HEK293 (cell line): ENCODE measurements at regions not wholly inside any gene's neighbourhood (a gene's known extent, or its start where the extent isn't known, plus 50 kb on each side); places are given as distances from the start of the nearest gene placed in this dataset.

ENCODE experiments used
- CTCF ChIA-PET: fragments of 350-600 bp; formaldehyde crosslinking; extraction: SDS; loops from one replicate; lab custom pipeline; 2021; ENCODE audit warnings: antibody characterized with exemption; lab: Yijun Ruan, JAX
- POLR2A ChIA-PET: fragments of 300-600 bp; formaldehyde crosslinking; extraction: SDS; loops from one replicate; lab custom pipeline; 2020; ENCODE audit warnings: antibody characterized with exemption, inconsistent platforms; lab: Yijun Ruan, JAX
- H3K27ac ChIP-seq: fragments of 200-500 bp; sonication (Bioruptor generic); 2 replicates; pipeline ENCODE4 v1.5.1; 2014; ENCODE audit warnings: low read depth, low read length, control low read depth, inconsistent platforms; ENCODE audit errors: extremely low read depth
- H3K36me3 ChIP-seq, 2 experiments: fragments of 200-500 bp in 1 of 2; sonication (Bioruptor generic) in 1 of 2; 1 replicate in 1 of 2; 2 replicates in 1 of 2; pipeline ENCODE4 v1.5.1; 2014 to 2017; ENCODE audit warnings: inconsistent platforms in 2 of 2, low read length in 2 of 2; ENCODE audit not compliant: control insufficient read depth in 2 of 2, insufficient read depth in 1 of 2
- H3K4me1 ChIP-seq: fragments of 200-500 bp; sonication (Bioruptor generic); 2 replicates; pipeline ENCODE4 v1.5.1; 2014; ENCODE audit warnings: mild to moderate bottlenecking, low read length, inconsistent platforms; ENCODE audit not compliant: control insufficient read depth, insufficient read depth
- H3K4me3 ChIP-seq: 2 replicates; pipeline ENCODE4 v1.5.1; 2011; ENCODE audit warnings: low read depth, mild to moderate bottlenecking, control low read depth, low read length, moderate library complexity
- H3K9me3 ChIP-seq: fragments of 200-500 bp; sonication (Bioruptor generic); 2 replicates; pipeline ENCODE4 v1.5.1; 2014; ENCODE audit warnings: low read depth, low read length, inconsistent platforms; ENCODE audit not compliant: control insufficient read depth, insufficient read depth
- EGR2 ChIP-seq: fragments of 450-650 bp; formaldehyde crosslinking; IDR thresholded peaks from 2 replicates; pipeline ENCODE4 v1.5.1; 2016; ENCODE audit warnings: low read depth, missing biosample characterization, missing genetic modification characterization
- MZF1 ChIP-seq: fragments of 450-650 bp; formaldehyde crosslinking; IDR thresholded peaks from 2 replicates; pipeline ENCODE4 v1.5.1; 2017; ENCODE audit warnings: missing biosample characterization, missing genetic modification characterization, borderline replicate concordance
- PRDM1 ChIP-seq: fragments of 450-650 bp; formaldehyde crosslinking; IDR thresholded peaks from 2 replicates; pipeline ENCODE4; 2016; ENCODE audit warnings: missing biosample characterization, missing genetic modification characterization
- SCRT1 ChIP-seq: fragments of 450-650 bp; formaldehyde crosslinking; IDR thresholded peaks from 2 replicates; pipeline ENCODE4 v1.5.1; 2016; ENCODE audit warnings: missing biosample characterization, missing genetic modification characterization, borderline replicate concordance
- SETDB1 ChIP-seq: IDR thresholded peaks from one replicate; pipeline ENCODE4 v1.6.1; 2017; ENCODE audit warnings: mild to moderate bottlenecking, low read length, moderate library complexity, mixed read lengths; ENCODE audit not compliant: insufficient read length
- TRIM28 ChIP-seq: IDR thresholded peaks from 2 replicates; pipeline ENCODE4 v1.6.1; 2011; ENCODE audit warnings: low read length, control low read depth, borderline replicate concordance
- WT1 ChIP-seq: fragments of 450-650 bp; formaldehyde crosslinking; IDR thresholded peaks from 2 replicates; pipeline ENCODE4 v1.5.1; 2016; ENCODE audit warnings: missing biosample characterization, missing genetic modification characterization
- ZBTB7A ChIP-seq: fragments of 450-650 bp; formaldehyde crosslinking; IDR thresholded peaks from 2 replicates; pipeline ENCODE4 v1.5.1; 2016; ENCODE audit warnings: low read depth, missing biosample characterization, missing genetic modification characterization
- ZBTB8A ChIP-seq: fragments of 450-650 bp; formaldehyde crosslinking; IDR thresholded peaks from 2 replicates; pipeline ENCODE4 v1.5.1; 2016; ENCODE audit warnings: missing biosample characterization, missing genetic modification characterization
- ZFP3 ChIP-seq: fragments of 450-650 bp; formaldehyde crosslinking; IDR thresholded peaks from 2 replicates; pipeline ENCODE4 v1.5.1; 2016; ENCODE audit warnings: low read depth, missing biosample characterization, missing genetic modification characterization
- ZNF132 ChIP-seq: fragments of 450-650 bp; formaldehyde crosslinking; IDR thresholded peaks from 2 replicates; pipeline ENCODE4 v1.5.1; 2017; ENCODE audit warnings: missing biosample characterization, missing genetic modification characterization, borderline replicate concordance
- ZNF169 ChIP-seq: fragments of 450-650 bp; formaldehyde crosslinking; IDR thresholded peaks from 2 replicates; pipeline ENCODE4 v1.5.1; 2016; ENCODE audit warnings: missing biosample characterization, missing genetic modification characterization
- ZNF175 ChIP-seq: fragments of 450-650 bp; formaldehyde crosslinking; IDR thresholded peaks from 2 replicates; pipeline ENCODE4 v1.5.1; 2016; ENCODE audit warnings: missing biosample characterization, missing genetic modification characterization
- ZNF2 ChIP-seq: fragments of 450-650 bp; formaldehyde crosslinking; IDR thresholded peaks from 2 replicates; pipeline ENCODE4 v1.5.1; 2016; ENCODE audit warnings: missing biosample characterization, missing genetic modification characterization
- ZNF202 ChIP-seq: fragments of 450-650 bp; formaldehyde crosslinking; IDR thresholded peaks from 2 replicates; pipeline ENCODE4 v1.5.1; 2016; ENCODE audit warnings: missing biosample characterization, missing genetic modification characterization, borderline replicate concordance
- ZNF211 ChIP-seq: fragments of 450-650 bp; formaldehyde crosslinking; IDR thresholded peaks from 2 replicates; pipeline ENCODE4 v1.5.1; 2016; ENCODE audit warnings: low read depth, missing biosample characterization, missing genetic modification characterization
- ZNF214 ChIP-seq: fragments of 450-650 bp; formaldehyde crosslinking; IDR thresholded peaks from 2 replicates; pipeline ENCODE4 v1.5.1; 2017; ENCODE audit warnings: missing biosample characterization, mild to moderate bottlenecking, missing genetic modification characterization, borderline replicate concordance
- ZNF23 ChIP-seq: fragments of 450-650 bp; formaldehyde crosslinking; IDR thresholded peaks from 2 replicates; pipeline ENCODE4 v1.5.1; 2016; ENCODE audit warnings: missing biosample characterization, missing genetic modification characterization, borderline replicate concordance
- ZNF426 ChIP-seq: fragments of 450-650 bp; formaldehyde crosslinking; IDR thresholded peaks from 2 replicates; pipeline ENCODE4 v1.5.1; 2017; ENCODE audit warnings: missing biosample characterization, missing genetic modification characterization, mild to moderate bottlenecking, inconsistent platforms, moderate library complexity
- ZNF473 ChIP-seq: fragments of 450-650 bp; formaldehyde crosslinking; IDR thresholded peaks from 2 replicates; pipeline ENCODE4 v1.5.1; 2017; ENCODE audit warnings: missing biosample characterization, missing genetic modification characterization
- ZNF585B ChIP-seq: fragments of 450-650 bp; formaldehyde crosslinking; IDR thresholded peaks from 2 replicates; pipeline ENCODE4 v1.5.1; 2016; ENCODE audit warnings: missing biosample characterization, missing genetic modification characterization
- ZNF600 ChIP-seq: fragments of 450-650 bp; formaldehyde crosslinking; IDR thresholded peaks from 2 replicates; pipeline ENCODE4 v1.5.1; 2016; ENCODE audit warnings: missing biosample characterization, missing genetic modification characterization
- TF ChIP-seq, protein P1 (sequence below): IDR thresholded peaks from 2 replicates; pipeline ENCODE4 v1.6.1; 2011; ENCODE audit warnings: mild to moderate bottlenecking, low read depth, low read length, borderline replicate concordance
- TF ChIP-seq, protein P2 (sequence below): fragments of 450-650 bp; formaldehyde crosslinking; IDR thresholded peaks from 2 replicates; pipeline ENCODE4 v1.5.1; 2016; ENCODE audit warnings: missing biosample characterization, missing genetic modification characterization
- TF ChIP-seq, protein P3 (sequence below): fragments of 450-650 bp; formaldehyde crosslinking; IDR thresholded peaks from 2 replicates; pipeline ENCODE4 v1.5.1; 2016; ENCODE audit warnings: missing biosample characterization, missing genetic modification characterization
- TF ChIP-seq, protein P4 (sequence below): fragments of 450-650 bp; formaldehyde crosslinking; IDR thresholded peaks from 2 replicates; pipeline ENCODE4 v1.5.1; 2016; ENCODE audit warnings: missing biosample characterization, missing genetic modification characterization
- TF ChIP-seq, protein P5 (sequence below): fragments of 450-650 bp; formaldehyde crosslinking; IDR thresholded peaks from 2 replicates; pipeline ENCODE4 v1.5.1; 2016; ENCODE audit warnings: missing biosample characterization, missing genetic modification characterization
- TF ChIP-seq, protein P6 (sequence below): fragments of 450-650 bp; formaldehyde crosslinking; IDR thresholded peaks from 2 replicates; pipeline ENCODE4 v1.5.1; 2017; ENCODE audit warnings: missing biosample characterization, mild to moderate bottlenecking, missing genetic modification characterization, moderate library complexity

DNA sequence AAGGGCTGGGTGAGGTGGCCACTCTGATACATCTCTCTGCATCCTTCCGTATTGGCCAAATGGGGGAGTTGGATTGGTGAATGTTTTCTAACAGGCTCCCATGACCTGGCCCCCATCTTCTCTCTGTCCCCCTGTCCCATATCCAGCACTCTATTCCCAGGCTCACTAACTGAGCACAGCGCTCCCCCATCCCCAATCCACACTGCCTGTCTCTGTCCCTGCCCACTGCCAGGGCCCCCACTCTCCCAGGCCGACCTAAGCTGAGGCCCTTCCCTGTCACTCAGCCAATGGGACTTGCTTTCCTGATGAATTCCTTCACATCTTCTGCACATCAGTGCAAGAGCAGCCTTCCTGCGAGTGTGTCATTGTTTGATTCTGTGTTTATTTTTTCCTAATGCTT, 216.8 kb upstream of the MYT1L start (continued):
- TF ChIP-seq, protein P1, sequence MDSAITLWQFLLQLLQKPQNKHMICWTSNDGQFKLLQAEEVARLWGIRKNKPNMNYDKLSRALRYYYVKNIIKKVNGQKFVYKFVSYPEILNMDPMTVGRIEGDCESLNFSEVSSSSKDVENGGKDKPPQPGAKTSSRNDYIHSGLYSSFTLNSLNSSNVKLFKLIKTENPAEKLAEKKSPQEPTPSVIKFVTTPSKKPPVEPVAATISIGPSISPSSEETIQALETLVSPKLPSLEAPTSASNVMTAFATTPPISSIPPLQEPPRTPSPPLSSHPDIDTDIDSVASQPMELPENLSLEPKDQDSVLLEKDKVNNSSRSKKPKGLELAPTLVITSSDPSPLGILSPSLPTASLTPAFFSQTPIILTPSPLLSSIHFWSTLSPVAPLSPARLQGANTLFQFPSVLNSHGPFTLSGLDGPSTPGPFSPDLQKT, result no peak

DNA sequence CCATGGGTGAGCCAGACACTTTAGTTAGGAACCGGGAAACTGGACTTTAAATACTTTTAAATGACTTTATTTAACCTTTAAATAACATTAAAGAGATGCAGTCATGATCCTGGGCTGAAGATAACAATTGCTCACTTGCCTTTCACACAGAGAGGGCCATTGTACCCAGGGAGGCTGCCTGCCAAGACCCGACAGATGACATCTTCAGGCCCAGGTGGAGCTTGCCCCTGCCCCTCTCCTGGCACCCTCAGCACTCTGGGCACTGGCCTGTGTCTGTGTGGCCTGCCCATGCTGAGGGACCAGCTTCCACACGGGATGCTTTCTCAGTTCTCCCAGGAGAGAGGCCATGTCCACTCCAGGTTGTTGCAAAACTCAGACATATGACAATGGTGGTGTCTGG, 216.4 kb upstream of the MYT1L start:
- no peaks in the 10 kb centered on the region for H3K36me3 ChIP-seq
- CTCF ChIA-PET, result no interaction called here
- no peaks in the 10 kb centered on the region for H3K9me3 ChIP-seq
- POLR2A ChIA-PET, result no interaction called here
- H3K4me1 ChIP-seq, result no peaks in the 10 kb centered on the region
- H3K27ac ChIP-seq, result no peak overlapping the region
- no peak for TF ChIP-seq SCRT1 (tag by site-specific recombination)
- TF ChIP-seq MZF1, result no peak
- TF ChIP-seq ZNF426 (tag by site-specific recombination), result no peak
- TF ChIP-seq ZNF211, result no peak
- TF ChIP-seq ZNF2 (tag by site-specific recombination), result no peak
- no peak for TF ChIP-seq ZNF23 (tag by site-specific recombination)
- TF ChIP-seq EGR2 (tag by site-specific recombination), result no peak
- TF ChIP-seq, protein P2, sequence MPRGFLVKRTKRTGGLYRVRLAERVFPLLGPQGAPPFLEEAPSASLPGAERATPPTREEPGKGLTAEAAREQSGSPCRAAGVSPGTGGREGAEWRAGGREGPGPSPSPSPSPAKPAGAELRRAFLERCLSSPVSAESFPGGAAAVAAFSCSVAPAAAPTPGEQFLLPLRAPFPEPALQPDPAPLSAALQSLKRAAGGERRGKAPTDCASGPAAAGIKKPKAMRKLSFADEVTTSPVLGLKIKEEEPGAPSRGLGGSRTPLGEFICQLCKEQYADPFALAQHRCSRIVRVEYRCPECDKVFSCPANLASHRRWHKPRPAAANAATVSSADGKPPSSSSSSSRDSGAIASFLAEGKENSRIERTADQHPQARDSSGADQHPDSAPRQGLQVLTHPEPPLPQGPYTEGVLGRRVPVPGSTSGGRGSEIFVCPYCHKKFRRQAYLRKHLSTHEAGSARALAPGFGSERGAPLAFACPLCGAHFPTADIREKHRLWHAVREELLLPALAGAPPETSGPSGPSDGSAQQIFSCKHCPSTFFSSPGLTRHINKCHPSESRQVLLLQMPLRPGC (tag by site-specific recombination), result no peak
- TF ChIP-seq ZBTB7A (tag by site-specific recombination), result no peak
- TF ChIP-seq ZNF169 (tag by site-specific recombination), result no peak
- TF ChIP-seq, protein P3, sequence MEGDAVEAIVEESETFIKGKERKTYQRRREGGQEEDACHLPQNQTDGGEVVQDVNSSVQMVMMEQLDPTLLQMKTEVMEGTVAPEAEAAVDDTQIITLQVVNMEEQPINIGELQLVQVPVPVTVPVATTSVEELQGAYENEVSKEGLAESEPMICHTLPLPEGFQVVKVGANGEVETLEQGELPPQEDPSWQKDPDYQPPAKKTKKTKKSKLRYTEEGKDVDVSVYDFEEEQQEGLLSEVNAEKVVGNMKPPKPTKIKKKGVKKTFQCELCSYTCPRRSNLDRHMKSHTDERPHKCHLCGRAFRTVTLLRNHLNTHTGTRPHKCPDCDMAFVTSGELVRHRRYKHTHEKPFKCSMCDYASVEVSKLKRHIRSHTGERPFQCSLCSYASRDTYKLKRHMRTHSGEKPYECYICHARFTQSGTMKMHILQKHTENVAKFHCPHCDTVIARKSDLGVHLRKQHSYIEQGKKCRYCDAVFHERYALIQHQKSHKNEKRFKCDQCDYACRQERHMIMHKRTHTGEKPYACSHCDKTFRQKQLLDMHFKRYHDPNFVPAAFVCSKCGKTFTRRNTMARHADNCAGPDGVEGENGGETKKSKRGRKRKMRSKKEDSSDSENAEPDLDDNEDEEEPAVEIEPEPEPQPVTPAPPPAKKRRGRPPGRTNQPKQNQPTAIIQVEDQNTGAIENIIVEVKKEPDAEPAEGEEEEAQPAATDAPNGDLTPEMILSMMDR (tag by site-specific recombination), result no peak
- TF ChIP-seq ZNF473, result no peak
- no peak for TF ChIP-seq ZBTB8A (tag by site-specific recombination)
- TF ChIP-seq ZNF214 (tag by site-specific recombination), result no peak
- no peak for TF ChIP-seq ZNF175
- TF ChIP-seq PRDM1 (tag by site-specific recombination), result no peak
- TF ChIP-seq, protein P4, sequence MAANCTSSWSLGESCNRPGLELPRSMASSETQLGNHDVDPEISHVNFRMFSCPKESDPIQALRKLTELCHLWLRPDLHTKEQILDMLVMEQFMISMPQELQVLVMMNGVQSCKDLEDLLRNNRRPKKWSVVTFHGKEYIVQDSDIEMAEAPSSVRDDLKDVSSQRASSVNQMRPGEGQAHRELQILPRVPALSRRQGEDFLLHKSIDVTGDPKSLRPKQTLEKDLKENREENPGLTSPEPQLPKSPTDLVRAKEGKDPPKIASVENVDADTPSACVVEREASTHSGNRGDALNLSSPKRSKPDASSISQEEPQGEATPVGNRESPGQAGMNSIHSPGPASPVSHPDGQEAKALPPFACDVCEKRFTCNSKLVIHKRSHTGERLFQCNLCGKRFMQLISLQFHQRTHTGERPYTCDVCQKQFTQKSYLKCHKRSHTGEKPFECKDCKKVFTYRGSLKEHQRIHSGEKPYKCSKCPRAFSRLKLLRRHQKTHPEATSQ, result no peak
- TF ChIP-seq TRIM28, result no peak
- H3K4me3 ChIP-seq, result no peak overlapping the region

DNA sequence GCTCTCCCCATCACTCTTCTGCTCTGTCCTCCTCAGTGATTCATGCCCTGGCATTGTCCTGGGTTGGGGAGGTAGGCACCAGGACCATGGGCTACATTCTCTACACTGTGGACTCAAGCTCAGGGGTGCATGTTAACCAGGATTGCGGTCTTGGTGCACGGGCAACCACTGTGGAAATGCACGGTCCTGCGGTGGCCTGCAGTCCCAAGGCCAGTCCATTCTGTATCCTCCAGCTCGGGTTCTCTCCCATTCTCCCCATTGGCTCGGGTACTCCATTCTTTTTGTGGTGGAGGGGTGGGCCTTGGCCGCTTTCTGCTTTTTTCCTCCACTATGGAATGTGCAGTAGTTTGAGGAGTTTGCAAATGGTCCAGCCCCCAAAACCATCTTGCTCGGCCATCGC, 215.0 kb upstream of the MYT1L start:
- Histone ChIP-seq H3K4me3 (no peak overlapping the region), H3K27ac (no peak overlapping the region), H3K4me1 (no peaks in the 10 kb centered on the region), H3K9me3 (no peaks in the 10 kb centered on the region), H3K36me3 (no peaks in the 10 kb centered on the region)
- POLR2A ChIA-PET, result no interaction called here
- CTCF ChIA-PET, result interaction anchor here (0.6 kb wide), 1 partner anchor 278 kb away, joined by 4 read pairs; no protein-coding TSS in a partner anchor
- TF ChIP-seq, protein P5, sequence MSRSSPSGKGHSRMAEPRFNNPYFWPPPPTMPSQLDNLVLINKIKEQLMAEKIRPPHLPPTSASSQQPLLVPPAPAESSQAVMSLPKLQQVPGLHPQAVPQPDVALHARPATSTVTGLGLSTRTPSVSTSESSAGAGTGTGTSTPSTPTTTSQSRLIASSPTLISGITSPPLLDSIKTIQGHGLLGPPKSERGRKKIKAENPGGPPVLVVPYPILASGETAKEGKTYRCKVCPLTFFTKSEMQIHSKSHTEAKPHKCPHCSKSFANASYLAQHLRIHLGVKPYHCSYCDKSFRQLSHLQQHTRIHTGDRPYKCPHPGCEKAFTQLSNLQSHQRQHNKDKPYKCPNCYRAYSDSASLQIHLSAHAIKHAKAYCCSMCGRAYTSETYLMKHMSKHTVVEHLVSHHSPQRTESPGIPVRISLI, result no peak
- TF ChIP-seq SETDB1 (no peak), ZNF175 (no peak), ZNF600 (tag by site-specific recombination) (no peak), ZNF132 (no peak), ZFP3 (no peak), ZNF585B (tag by site-specific recombination) (no peak), ZNF202 (no peak), WT1 (tag by site-specific recombination) (no peak)
- TF ChIP-seq, protein P6, sequence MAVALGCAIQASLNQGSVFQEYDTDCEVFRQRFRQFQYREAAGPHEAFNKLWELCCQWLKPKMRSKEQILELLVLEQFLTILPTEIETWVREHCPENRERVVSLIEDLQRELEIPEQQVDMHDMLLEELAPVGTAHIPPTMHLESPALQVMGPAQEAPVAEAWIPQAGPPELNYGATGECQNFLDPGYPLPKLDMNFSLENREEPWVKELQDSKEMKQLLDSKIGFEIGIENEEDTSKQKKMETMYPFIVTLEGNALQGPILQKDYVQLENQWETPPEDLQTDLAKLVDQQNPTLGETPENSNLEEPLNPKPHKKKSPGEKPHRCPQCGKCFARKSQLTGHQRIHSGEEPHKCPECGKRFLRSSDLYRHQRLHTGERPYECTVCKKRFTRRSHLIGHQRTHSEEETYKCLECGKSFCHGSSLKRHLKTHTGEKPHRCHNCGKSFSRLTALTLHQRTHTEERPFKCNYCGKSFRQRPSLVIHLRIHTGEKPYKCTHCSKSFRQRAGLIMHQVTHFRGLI (tag by site-specific recombination), result no peak
